Stimulated activated CD8-positive, alpha-beta memory T cell treated with anti-CD3 and anti-CD28 coated beads, Interleukin-7, amount 100 ng/mL, for 48 hours (primary cell): ENCODE measurements at regions not wholly inside any gene's neighbourhood (a gene's known extent, or its start where the extent isn't known, plus 50 kb on each side); places are given as distances from the start of the nearest gene placed in this dataset.
"Not testable (repeated sequence)": the region's sequence is repeated elsewhere in the genome, so short reads cannot be mapped to it uniquely, and the experiment has no call there.

Source experiments
- DNase-seq, 2 donors: peaks; one replicate each; pipeline ENCODE4 v3.0.0-alpha.2; 2020; ENCODE audit warnings: low read depth in 1 of 2; ENCODE audit errors: extremely low read depth in 1 of 2

DNA sequence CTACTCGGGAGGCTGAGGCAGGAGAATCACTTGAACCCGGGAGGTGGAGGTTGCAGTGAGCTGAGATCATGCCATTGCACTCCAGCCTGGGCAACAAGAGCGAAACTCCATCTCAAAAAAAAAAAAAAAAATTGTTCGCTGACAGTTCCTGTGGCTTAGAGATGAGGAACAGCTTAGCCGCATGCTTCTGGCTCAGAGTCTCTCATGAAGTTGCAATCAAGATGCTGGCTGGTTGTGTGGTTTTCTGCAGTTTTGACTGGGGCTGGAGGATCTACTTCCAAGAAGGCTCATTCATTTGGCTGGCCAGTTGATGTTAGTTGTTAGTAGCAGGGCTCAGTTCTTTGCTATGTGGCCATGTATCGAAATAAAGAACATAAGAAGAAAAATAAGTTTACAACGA is 69.9 kb upstream of the TBC1D5 start:
- not testable (repeated sequence) for DNase-seq

DNA sequence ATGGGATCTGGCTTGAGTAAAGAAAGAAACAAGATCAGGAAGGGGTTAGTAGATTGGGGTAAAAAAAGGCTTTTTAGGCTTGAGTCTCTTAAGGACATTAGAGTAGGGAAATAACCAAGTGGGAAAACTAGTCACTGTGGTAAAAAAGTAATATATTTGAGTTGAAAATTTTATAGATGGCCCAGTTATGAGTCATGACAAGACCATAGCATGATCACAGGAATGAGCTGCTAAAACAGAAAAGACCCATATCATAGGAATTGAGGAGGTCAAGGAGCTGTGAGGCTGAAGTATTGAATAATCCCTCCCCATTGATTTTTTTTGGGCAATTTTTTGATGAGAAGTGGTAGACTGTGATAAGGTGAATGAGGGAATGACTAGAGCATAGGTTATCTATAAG is 69.2 kb upstream of the TBC1D5 start:
- DNase-seq, result no peak

DNA sequence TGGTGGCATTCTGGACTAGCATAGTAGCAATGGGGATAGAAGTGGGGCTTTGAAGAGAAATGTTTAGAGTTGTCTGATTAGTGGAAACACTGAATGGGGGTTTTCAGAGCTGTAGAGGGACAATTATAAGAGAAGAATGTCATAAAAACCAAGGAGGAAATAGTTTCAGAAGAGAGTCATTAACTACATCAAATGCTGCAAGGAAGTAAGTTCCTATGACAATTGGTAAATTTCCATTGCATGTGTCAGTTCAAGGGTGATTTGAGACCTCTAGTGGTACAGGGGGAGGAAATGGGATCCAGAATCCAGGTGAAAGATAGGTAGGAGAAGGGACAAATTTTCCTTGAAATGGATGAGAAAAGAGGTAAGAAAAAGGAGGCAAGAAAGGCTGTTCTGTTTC is 68.3 kb upstream of the TBC1D5 start:
- no peak for DNase-seq

DNA sequence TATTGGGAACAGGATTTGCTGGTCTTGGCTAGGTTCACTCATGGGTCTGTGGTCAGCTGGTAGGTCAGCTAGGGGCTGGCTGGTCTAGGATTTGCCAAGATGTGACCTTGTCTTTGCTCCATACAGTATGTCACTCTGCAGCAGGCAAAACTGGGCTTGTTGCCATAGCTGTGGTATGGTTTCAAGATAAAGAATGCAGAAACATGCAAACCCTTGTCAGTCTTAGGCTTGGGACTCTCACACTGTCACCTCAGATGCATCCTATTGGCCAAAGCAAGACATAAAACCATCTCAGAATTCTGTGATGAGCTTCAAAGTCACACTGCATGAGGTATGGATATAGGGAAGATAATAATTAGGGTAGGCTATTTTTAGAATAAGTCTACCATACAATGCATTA is 66.6 kb upstream of the TBC1D5 start:
- no peak for DNase-seq

DNA sequence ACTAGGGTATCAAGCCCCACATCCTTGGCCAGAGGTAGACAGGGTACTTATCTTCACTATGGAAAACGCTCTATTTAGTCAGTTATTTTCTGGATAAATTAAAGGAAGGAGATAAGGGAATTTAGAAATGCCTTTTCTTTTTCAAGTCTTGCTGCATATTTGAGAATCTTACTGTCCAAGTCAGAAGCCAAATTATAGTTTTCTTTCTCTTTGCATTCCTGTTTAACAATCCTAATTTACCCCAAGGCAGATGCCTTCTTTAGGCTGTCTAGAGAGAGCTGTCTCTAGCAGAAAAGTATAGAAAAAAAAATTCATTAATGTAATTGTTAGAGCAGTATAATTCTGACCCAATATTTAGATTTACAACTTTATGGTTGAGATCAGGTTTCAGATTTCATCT is 64.4 kb upstream of the TBC1D5 start:
- no peak for DNase-seq

DNA sequence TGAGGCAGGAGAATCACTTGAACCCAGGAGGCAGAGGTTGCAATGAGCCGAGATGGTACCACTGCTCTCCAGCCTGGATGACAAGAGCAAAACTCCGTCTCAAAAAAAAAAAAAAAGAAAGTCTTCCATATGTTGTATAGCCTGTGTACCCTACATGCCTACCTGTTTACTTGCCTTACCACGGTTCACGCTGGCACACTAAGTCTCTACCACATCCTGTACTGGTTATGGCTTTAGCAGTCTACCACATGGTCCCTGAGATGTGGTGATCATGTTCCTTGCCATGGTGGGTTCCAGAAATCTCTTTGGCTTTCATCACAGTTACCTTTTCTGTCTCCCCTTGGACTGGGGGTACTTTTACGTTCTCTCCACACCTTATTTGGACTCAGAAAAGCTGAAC is 63.8 kb upstream of the TBC1D5 start:
- no peak for DNase-seq

DNA sequence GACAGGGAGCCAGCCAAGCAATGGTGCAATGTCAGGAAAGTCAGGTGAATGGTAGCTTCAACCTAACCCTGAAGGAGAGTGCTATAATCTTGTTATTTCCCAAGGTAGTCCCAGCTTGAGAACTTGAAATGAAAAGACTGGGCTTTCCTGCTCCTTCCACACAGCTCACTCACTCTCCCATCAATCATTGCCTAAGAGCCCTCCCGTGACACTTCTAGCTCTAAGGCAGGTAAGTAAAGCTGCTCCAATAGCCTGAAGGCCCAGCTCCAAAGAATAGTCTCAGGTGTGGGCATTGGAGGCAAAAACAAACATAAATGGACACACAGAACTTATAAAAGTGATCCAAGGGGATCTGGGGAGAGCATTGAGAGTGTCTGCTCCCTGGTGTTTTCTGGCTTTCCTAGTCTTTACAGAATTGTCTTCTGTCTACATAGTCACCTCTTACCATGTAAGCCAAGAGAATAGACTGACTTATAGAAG is 63.1 kb upstream of the TBC1D5 start:
- DNase-seq, result no peak

DNA sequence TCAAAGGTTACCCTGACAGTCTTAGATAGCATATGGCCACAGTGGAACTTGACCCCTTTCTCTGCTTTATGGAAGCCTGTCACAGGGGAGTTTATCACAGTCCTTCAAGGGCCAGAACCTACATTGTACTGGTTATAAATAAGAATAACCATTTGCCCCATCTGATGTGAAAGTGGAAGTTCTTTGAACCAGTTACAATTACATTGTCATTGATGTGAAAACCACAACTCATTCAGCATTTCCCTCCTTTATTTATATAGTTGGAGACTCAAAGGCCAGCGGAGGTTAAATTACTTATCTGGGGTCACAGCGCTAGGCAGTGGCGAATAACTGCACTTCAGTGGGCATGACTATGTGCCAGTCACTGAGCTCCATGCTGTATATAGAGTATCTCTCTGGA is 60.5 kb upstream of the TBC1D5 start:
- DNase-seq, result no peak

DNA sequence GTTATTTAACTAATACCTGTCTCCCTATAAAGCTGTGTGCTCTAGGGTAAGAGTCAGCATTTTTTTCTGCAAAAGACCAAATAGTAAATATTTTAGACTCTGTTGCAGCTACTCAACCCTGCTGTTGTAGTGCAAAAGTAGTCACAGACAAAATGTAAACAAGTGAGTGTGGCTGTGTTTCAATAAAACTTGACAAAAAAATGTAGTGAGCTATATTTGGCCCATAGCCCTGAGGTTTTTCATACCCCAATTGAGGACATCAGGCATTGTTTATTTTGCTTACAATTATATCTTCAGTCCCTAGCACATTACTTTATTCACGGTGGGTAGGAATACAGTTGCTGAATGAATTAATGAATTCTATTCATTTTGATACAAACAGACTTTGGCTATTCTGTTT is 58.7 kb upstream of the TBC1D5 start:
- no peak for DNase-seq

DNA sequence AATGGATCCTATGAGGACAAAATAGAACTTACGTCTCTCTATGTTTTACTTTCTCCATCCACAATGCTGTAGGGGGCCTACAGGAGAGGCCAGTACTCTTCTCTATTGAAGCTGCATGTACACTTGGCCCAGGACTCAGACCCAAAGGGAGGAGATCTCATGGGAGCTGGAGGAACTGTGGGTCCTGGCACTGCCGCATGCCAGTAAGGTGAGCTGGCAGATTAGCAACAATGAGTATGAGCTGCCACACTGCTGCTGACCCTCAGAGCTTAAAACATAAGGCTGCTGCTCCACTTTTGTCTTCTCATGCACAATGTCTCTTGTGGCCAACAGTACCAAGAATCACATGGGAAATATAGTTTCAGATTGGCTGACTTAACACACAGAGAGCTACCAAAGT is 57.8 kb upstream of the TBC1D5 start:
- no peak for DNase-seq

DNA sequence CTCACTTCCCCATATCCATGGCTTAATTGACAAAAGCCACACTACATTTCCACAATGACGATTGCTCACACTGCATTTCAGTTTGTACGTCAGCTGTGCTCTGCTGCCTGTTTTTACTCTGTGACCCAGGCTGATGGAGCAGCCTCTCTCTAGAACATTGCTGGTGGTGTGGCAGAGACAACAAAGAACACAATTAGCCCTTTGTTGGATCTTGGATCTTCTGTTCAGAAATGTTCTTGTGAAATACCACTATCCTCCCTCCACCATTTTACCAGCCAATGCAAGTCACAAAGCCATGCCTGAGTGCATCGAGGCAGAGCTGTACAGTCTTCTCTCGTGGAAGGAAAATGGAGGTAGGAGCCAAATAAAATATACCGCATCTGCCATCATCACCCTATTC is 56.9 kb upstream of the TBC1D5 start:
- DNase-seq, result no peak

DNA sequence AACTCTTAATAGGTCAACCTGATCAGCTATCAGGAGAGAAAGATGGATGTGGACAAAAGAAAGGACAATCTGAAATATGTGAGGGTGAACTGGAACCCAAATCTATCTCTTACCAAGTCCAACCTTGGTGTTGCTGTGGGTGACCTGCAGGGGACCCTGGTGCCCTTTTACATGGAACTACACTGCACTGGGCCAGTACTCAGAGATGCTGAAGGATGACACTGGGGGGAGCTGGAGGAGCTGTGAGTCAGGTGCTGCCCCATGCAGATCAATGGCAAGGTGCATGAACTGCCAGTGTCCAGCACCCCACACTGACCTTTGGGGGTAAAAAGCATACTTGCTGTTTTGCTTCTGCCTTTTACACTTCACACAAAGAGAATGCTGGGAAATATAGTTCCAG is 55.6 kb upstream of the TBC1D5 start:
- no peak for DNase-seq

DNA sequence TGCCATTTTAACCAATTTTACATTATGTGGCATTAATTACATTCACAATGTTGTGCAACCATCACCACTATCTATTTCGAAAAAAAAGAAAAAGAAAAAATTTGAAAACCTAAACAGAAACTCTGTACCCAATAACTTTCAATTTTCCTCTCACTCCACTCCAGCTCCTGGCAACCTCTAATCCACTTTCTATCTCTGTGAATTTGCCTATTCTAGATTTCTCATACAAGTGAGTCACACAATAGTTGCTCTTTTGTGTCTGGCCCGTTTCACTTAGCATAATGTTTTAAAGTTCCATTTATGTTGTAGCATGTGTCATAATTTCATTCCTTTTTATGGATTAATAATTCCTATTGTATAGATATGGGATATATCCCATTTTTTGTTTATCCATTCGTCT is 53.3 kb upstream of the TBC1D5 start:
- no peak for DNase-seq

DNA sequence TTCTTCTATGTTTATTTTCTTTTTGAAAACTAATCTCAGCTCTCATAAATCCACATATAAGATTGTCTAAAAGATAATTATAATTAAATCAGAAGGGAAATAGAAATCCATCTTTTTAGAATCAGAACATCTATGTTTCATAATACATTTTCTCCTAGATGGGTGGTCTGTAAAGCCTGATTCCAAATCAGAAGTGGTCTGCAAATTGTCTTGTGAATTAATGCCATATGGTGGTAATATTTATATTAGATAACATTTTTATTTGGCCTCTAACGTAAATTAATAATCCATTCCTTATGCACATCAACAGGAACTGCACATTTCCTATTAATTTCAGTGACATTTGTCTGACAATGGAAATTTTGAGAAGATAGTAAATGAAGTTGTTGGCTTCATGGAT is 52.8 kb upstream of the TBC1D5 start:
- no peak for DNase-seq

DNA sequence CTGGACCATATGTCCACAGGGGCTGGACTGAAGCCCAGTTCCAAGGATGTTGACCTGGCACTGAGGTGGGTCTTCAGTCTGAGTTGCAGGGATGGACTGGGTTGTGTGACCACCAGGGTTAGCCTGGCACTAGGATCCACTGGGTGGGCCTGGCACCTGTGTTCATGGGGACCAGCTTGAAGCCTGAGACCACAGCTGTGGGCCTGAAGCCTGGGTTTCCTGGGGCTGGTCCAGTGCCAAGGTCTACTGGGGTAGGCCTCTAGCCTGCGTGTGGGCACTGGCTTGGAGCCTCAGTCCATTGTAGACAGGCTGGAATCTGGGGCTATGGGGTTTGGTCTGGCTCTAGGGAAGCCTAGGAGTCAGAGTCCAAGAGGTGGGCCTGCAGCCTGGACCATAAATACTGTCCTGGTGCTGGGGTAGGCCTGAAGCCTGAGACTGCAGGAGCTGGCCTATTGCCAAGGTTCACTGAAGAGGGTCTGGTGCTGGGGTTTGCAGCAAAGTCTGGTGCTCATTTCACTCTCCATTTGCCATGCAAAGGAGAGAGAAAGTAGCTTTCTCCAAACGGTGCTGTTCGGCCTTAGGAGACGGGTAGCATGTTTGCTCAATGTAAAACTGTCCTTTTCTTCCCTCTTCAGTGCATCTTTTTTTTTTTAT is 51.2 kb upstream of the TBC1D5 start:
- no peak for DNase-seq
